Pancreas (tissue), 10 donors: ENCODE measurements at regions not wholly inside any gene's neighbourhood (a gene's known extent, or its start where the extent isn't known, plus 50 kb on each side); places are given as distances from the start of the nearest gene placed in this dataset.

Experiments used
- ATAC-seq, 4 donors: fragments of 200-7000 bp; cut with Tn5 transposase; one replicate each; pipeline versions ENCODE4 v1.8.0 to v1.9.1; 2020; ENCODE audit warnings: mild to moderate bottlenecking in 4 of 4, moderate library complexity in 4 of 4
- DNase-seq, 6 donors: peaks; one replicate each; pipeline ENCODE4 v3.0.0-alpha.2; 2020
- FAIRE-seq: peaks from 2 replicates; lab custom pipeline; 2012; peaks lifted over from hg19 to GRCh38; lab: Jason Lieb, UNC
- H3K27ac ChIP-seq, 4 donors: fragments of 200-600 bp; sonication (generic); 1 replicate in 3 of 4; 2 replicates in 1 of 4; pipeline versions ENCODE4 v1.5.0 to v1.8.0; 2020
- H3K27me3 ChIP-seq, 4 donors: fragments of 200-600 bp; one replicate each; pipeline ENCODE4 v1.8.0; 2021
- H3K36me3 ChIP-seq, 3 donors: fragments of 200-600 bp; sonication (generic) in 1 of 3; one replicate each; pipeline versions ENCODE4 v1.5.0 to v1.8.0; 2020 to 2021
- H3K4me1 ChIP-seq, 3 donors: fragments of 200-600 bp; one replicate each; pipeline ENCODE4 v1.8.0; 2021
- H3K4me3 ChIP-seq, 4 donors: fragments of 200-600 bp; sonication (generic) in 2 of 4; one replicate each; pipeline versions ENCODE4 v1.5.0 to v1.8.0; 2020 to 2021
- H3K9me3 ChIP-seq, 4 donors: fragments of 200-600 bp; one replicate each; pipeline ENCODE4 v1.8.0; 2021
- WGBS, 2 donors: extraction: QIAGEN DNeasy Blood & Tissue Kit; methylation state at CpG; one replicate each; pipeline ENCODE4 v1.1.7; 2013; 5-methylcytosine and 5-hydroxymethylcytosine counted together
- intact Hi-C, 3 donors: fragments of 100-400 bp; cut with DNase I; formaldehyde crosslinking; loops; one replicate each; pipeline versions ENCODE4 v1.11.1 to v1.14.2; 2022
- TF ChIP-seq, protein P1 (sequence below), 4 donors: fragments of 200-600 bp; sonication (generic) in 3 of 4; IDR thresholded peaks; one replicate each; pipeline versions ENCODE4 v1.5.0 to v1.8.0; 2021; ENCODE audit warnings: antibody characterized with exemption in 4 of 4
- donor health status: healthy with polysubstance abuse.
- donor health status: DM: no; HTN: no; CAD: no; lungs with moderate emphysema.
- donor health status: DM: no; HTN: no; CAD: no.
- donor health status: control.
- donor health status: control.
- donor health status: Bipolar disorder and iron deficiency.
- donor health status: DM: yes; HTN: yes; CAD: no.
- donor health status: DM: no; HTN: no; CAD: no.
- donor health status: DM: no; HTN: no; CAD: no.
- donor health status: DM: yes; HTN: yes; CAD: no.

DNA sequence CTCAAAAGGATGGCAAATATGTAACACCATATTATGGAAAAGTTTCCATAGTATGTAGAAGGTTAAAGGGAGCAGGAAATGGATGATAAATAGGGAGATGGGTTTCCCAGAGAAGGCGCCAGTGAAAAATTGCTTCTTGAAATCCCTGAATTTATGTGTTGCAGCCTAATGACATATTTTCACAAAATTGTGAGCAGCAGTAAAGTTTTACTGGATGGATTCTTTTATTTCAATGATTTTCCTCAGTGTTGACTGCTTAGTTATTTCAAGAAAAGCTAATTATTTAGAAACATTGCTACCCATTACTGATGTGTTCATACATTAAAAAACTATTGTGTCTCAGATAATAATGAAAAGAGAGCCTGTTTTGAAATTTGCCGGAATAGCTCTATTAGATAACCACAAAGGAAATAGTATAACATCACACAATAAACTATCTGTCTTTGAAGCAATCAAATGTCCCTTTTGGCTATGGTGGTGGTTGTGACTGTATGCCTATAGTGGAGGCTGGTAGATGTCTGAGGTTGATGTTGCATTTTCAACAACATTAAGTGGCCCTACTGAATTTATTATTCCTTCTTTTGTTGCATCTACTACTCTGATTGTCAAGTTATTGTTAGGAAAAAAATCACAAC is 169.9 kb upstream of the HAND2 start:
- Histone ChIP-seq H3K27me3 (no peaks in the 10 kb centered on the region), H3K9me3 (no peaks in the 10 kb centered on the region), H3K36me3 (no peaks in the 10 kb centered on the region), H3K27ac (no peak overlapping the region), H3K4me3 (no peak overlapping the region), H3K4me1 (peaks cover 9 to 17% (median 10%) of the 10 kb centered on the region in 3 donors)
- FAIRE-seq, result no peak
- intact Hi-C loops, result no loop called here
- no peak for DNase-seq
- 94 to 95% methylated on average over 2 of the region's 2 CpGs for WGBS, 2 donors
- ATAC-seq, result no peak
- TF ChIP-seq, protein P1, sequence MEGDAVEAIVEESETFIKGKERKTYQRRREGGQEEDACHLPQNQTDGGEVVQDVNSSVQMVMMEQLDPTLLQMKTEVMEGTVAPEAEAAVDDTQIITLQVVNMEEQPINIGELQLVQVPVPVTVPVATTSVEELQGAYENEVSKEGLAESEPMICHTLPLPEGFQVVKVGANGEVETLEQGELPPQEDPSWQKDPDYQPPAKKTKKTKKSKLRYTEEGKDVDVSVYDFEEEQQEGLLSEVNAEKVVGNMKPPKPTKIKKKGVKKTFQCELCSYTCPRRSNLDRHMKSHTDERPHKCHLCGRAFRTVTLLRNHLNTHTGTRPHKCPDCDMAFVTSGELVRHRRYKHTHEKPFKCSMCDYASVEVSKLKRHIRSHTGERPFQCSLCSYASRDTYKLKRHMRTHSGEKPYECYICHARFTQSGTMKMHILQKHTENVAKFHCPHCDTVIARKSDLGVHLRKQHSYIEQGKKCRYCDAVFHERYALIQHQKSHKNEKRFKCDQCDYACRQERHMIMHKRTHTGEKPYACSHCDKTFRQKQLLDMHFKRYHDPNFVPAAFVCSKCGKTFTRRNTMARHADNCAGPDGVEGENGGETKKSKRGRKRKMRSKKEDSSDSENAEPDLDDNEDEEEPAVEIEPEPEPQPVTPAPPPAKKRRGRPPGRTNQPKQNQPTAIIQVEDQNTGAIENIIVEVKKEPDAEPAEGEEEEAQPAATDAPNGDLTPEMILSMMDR (IDR thresholded peaks at IDR 0.05), result no peak

- DNase-seq (peak in 4 of 6 donors; percentile 7 to 24 (median 17)), ATAC-seq (peak in 2 of 4 donors; percentile 3 to 17), FAIRE-seq (no peak)
- peaks cover 9 to 17% (median 13%) of the 10 kb centered on the region in 3 donors for H3K4me1 ChIP-seq
- no peak overlapping the region for H3K4me3 ChIP-seq
- no peaks in the 10 kb centered on the region for H3K36me3 ChIP-seq
- intact Hi-C loops, result no loop called here
- peak overlapping the region in 2 of 4 donors; percentile 6 to 16 for H3K27ac ChIP-seq
- H3K27me3 ChIP-seq, result no peaks in the 10 kb centered on the region
- 57 to 61% methylated on average over 10 of the region's 10 CpGs for WGBS, 2 donors
- TF ChIP-seq, protein P1 (IDR thresholded peaks at IDR 0.05), result no peak
- H3K9me3 ChIP-seq, result no peaks in the 10 kb centered on the region
These were observed 168.7 kb upstream of the HAND2 start for GRCh38 chr4:173698557-173699262.

- Histone ChIP-seq H3K27me3 (no peaks in the 10 kb centered on the region), H3K9me3 (no peaks in the 10 kb centered on the region), H3K27ac (peak overlapping the region in 1 of 4 donors; percentile 6), H3K4me3 (no peak overlapping the region), H3K36me3 (no peaks in the 10 kb centered on the region), H3K4me1 (peaks cover 13 to 17% (median 16%) of the 10 kb centered on the region in 3 donors)
- FAIRE-seq (no peak), ATAC-seq (no peak), DNase-seq (no peak)
- WGBS, 2 donors, result 59 to 79% methylated on average over 4 of the region's 4 CpGs
- TF ChIP-seq, protein P1 (IDR thresholded peaks at IDR 0.05), result no peak
- intact Hi-C loops, result no loop called here
These were observed 167.8 kb upstream of the HAND2 start for GRCh38 chr4:173697840-173698239.

GRCh38 chr4:173696551-173696950 is 166.5 kb upstream of the HAND2 start:
- peak overlapping the region; percentile 36 to 70 (median 59) for H3K27ac ChIP-seq
- peaks cover 13 to 17% (median 16%) of the 10 kb centered on the region in 3 donors for H3K4me1 ChIP-seq
- FAIRE-seq (peak; percentile 65), DNase-seq (no peak), ATAC-seq (peak; percentile 47 to 77 (median 66))
- no peaks in the 10 kb centered on the region for H3K9me3 ChIP-seq
- intact Hi-C loops, result no loop called here
- no peak overlapping the region for H3K4me3 ChIP-seq
- H3K36me3 ChIP-seq, result no peaks in the 10 kb centered on the region
- TF ChIP-seq, protein P1 (IDR thresholded peaks at IDR 0.05), result no peak
- no peaks in the 10 kb centered on the region for H3K27me3 ChIP-seq
- 9 to 14% methylated on average over 1 of the region's 1 CpG for WGBS, 2 donors
